Dermis blood vessel endothelial cell (primary cell): ENCODE measurements at regions not wholly inside any gene's neighbourhood (a gene's known extent, or its start where the extent isn't known, plus 50 kb on each side); places are given as distances from the start of the nearest gene placed in this dataset.

Experiments used
- DNase-seq: peaks from one replicate; pipeline ENCODE4 v3.0.0; 2010

GRCh38 chr11:37104380-37104779, 506.3 kb upstream of the RAG2 start:
- DNase-seq: no peak

GRCh38 chr11:37100008-37100407, 502.0 kb upstream of the RAG2 start:
- DNase-seq: no peak

DNA sequence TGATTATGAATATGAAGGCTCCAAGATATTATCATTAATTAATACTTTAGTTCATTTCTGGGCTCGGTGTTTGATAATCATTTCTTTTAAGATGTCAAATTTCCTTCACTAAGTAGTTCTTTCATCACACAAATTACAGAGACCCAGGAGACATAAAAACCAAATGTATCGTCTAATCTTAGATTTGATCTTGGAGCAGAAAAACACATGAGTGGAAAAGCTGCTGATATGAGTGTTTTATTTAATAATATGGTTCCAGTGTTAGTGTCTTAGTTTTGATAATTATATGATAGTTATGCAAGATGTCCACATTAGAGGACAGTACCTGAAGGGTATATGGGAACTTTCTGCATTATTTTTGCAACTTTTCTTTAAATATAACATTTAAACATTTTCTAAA, 494.5 kb upstream of the RAG2 start:
- no peak for DNase-seq

DNA sequence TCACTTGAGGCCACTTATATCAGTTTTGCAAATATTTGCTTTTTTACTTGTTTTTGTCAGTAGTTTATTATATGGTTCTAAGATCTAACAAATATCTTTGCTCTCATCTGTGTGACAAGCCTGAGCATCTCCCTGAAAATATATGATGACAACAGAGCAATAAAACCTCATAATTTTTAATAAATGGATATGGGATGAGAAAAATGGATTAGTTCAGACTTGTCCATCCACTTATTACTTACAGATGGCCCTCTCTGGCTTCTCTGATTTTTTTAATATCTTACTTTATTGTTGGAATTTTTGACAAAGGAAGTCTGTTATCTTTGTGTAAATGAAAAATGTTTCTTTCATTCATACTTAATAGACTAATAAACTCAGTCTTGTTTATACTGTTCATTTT, 491.4 kb upstream of the RAG2 start:
- no peak for DNase-seq

DNA sequence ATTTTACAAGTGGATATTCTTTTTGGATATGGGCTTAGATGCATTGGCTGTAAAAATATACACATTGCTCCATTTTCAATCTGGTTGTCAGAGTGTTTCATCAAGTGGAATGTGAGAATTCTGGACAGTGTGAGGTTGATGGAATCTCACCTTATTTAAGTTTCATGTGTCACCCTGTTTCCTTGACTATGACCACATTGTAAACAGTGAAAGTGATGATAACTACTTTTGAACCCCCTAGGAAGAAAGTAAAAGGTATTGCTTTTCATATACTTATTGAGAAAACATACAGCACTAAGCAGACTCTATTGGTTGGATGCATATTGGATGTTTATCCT, 490.5 kb upstream of the RAG2 start:
- no peak for DNase-seq

DNA sequence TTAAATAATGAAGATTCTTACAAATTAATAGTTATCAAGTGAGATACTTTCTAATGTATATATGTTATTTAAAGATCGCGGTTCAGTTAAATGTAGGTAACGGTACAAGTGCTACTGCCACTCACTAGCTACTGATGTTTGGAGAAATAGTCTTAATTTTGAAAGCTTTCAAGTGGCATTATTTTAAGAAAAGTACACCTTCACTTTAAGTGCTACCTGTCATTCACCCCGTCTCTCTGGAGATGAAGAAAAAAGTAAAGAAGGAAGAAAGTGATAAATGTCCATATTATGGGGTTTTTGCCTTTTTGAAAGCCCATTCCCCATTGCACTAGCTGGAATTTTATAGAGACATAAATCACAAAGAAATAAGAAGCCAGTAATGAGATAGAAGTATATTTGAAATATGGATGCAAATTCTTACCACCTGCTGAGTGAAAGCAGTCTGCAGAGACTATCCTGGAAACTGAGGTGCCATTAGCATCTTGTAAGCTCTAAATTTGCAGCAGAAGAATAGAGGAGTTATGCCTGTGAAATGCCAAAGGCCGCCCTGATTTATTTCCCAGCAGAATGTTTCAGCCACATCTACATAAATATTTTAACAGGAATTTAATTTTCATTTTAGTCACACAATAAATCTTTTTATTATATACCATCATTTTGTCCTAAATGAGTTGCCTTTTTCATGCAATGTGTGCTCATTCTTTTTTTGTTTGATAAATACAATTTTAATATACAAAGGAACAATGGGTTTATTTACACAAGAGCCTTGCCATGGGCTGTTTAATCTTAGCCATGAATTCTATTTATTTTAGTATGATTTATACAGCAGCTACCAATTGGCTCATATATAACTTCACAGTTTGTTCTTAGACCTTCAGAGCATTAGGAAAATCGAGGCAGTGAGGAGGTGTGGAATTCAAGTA, 489.9 kb upstream of the RAG2 start:
- DNase-seq: no peak

DNA sequence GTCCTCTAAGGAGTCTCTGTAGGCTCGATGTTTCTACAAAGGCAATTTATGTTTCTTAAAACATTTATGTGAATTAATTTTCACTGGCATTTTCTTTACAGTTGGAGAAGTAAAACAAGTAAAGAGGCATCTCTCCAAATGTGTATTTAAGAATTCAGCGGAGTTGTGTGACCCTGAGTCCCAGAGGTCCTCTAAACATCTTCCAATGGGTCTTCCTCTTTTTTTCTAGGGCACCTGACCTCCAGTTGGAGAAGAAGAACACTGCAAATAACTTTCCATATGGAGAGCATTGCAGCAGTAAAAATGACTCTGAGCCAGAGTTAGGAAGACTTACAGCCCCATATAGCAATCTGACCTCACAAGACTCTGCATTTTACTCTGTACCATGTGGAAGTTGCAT, 480.5 kb upstream of the RAG2 start:
- no peak for DNase-seq

- DNase-seq: no peak
Measured at GRCh38 chr11:37076866-37077265, 478.8 kb upstream of the RAG2 start.

DNA sequence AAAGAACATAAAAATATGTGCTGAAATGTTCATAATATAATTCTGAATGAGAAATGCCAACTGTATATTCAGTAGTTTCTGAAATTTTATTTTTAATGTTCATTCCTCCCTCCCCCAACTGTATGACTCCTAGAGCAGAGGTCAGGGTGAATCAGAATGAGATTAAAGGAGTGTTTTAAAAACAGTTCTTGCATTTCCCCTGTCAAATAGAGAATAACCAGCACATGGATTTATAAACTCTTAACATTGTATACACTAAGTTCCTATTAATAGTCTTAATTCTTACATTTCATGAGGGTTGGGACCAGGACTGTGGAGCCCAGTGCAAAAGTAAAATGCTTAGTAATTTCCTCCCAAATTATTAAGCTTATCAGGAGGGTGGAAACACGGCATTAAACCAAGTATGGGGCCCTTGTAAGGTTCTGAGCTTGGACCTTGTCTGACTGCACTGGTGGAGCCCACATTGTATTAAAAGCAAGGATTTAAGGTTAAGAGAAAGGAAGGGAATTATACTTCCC, 474.6 kb upstream of the RAG2 start:
- DNase-seq: no peak

DNA sequence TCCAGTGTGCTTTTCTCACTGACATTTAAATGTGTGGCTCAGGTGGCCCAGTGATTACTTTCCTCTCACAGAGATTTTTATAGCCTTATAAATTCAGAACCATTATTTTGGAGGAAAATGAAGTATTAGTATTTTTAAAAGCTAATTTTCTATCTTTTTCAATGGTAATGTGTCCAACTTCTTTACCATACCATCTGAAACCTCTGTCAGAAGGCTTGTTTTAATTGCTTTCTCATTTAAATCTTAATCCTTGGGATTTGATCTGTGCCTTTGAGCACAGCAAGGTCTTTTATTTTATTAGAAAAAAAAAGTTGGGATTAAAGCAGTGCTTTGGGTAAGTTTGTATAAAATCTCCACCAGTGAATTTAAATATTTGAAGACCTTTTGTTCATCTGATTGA, 452.3 kb upstream of the RAG2 start:
- DNase-seq: no peak

GRCh38 chr11:37040921-37041320, 442.9 kb upstream of the RAG2 start:
- DNase-seq: no peak

GRCh38 chr11:37038911-37039310, 440.9 kb upstream of the RAG2 start:
- no peak for DNase-seq

- DNase-seq: no peak
Measured at GRCh38 chr11:37026741-37027140, 428.7 kb upstream of the RAG2 start.

- DNase-seq: no peak
Measured at GRCh38 chr11:37026326-37026725, 428.3 kb upstream of the RAG2 start.

DNA sequence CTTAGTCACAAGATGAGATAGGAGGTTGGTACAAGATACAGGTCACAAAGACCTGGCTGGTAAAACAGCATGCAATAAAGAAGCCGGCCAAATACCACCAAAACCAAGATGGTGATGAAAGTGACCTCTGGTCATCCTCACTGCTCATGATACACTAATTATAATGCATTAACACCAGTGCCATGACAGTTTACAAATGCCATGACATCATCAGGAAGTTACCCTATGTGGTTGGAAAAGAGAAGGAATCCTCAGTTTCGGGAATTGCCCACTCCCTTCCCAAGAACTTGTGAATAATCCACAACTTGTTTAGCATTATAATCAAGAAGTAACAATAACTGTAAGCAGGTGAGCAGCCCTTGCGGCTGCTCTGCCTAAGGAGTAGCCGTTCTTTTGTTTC, 408.5 kb upstream of the RAG2 start:
- DNase-seq: no peak

DNA sequence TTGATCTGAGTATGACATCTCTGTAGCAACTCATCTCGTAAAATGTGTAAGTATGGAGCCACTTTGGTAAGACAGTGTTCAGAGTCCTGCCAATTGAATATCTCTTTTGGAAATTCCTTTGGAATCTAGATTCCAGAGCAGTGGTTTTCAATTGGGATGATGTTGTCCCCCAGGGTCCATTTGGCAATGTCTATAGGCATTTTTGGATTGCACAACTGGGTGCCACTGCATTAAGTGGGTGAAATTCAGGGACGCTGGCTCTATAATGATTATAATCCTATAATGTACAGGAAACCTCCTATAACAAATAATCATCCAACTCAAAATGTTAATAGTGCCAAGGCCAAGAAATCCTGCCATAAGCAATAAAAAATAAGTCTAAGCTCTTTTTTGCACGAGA, 404.8 kb upstream of the RAG2 start:
- no peak for DNase-seq

DNA sequence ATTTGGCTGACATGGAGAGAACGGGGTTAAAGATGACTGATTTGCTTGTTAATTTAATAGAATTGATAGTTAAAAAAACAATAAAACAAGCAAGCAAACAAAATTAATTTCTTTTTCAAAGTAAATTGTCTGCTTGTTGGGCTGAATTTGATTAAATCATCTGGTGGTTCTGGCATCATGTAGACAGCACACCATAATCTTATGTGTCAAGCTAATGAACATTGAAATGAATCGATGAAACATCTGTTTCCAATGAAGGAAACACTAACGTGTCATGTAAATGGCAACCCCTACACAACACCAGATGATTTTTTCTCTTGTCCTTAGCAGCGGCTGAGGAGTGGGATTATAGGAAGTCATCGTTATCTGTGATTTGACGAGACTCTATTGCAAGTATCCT, 399.6 kb upstream of the RAG2 start:
- no peak for DNase-seq

DNA sequence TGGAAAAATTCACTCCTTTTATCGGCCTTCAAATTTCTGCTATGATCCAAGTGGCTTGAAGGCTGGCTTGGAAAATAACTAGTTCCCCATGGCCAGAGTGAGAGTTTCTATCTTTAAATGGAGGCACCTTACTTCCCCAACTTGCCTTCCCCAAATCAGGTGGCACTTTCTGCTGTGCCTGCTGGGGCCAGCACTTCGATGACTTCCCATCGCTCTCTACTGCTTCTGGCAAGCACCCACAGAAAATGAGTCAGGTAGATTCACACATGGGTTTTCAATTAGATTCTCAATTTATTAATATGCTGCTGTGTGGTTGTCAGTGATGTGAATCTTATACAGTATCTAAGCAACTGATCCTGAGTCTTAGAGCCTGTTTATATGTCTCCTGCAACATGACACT, 398.8 kb upstream of the RAG2 start:
- DNase-seq: no peak

DNA sequence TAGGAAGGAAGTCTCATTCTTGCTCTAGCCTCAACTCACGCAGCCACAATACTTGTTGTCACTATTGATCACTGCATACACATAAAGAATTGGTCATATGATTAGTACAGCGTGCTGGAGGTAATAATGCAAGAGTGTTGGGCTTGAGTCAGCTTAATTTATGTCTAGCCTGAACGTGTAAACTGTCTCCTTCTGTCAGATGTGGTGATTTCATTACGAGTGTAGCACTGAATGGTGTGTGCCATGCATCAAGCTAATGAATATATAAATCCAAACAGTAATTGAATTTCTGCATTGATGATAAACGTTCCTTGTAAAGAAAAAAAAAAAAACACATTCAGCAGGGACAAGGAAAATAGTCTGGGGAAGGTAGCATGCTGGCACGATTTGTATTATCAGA, 396.2 kb upstream of the RAG2 start:
- no peak for DNase-seq

- DNase-seq: no peak
Measured at GRCh38 chr11:36988556-36988955, 390.5 kb upstream of the RAG2 start.

GRCh38 chr11:36985562-36985961, 387.5 kb upstream of the RAG2 start:
- no peak for DNase-seq

GRCh38 chr11:36976741-36977140, 378.7 kb upstream of the RAG2 start:
- DNase-seq: no peak

- DNase-seq: no peak
Measured at GRCh38 chr11:36974771-36975170, 376.7 kb upstream of the RAG2 start.

DNA sequence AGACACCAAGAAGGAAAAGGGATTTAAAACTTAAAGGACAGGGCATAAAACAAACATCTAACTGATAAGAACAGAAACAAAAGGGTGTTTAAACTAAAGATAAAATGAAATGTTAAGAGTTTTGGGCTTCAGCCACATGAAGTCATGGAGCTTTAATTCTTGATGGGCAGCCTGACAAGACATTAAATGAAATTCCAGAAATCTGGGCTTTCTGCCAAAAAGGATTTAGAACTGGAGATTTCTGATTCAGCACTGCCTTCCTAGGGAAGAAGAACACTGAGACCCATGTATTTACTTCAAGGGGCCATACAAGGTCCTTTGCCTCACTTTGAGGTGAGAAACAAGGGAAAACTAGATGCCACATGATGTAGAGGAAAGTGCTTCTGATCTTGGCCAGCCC, 355.9 kb upstream of the RAG2 start:
- DNase-seq: no peak
